NCI-H1417 (cell line): ENCODE measurements at regions not wholly inside any gene's neighbourhood (a gene's known extent, or its start where the extent isn't known, plus 50 kb on each side); places are given as distances from the start of the nearest gene placed in this dataset.

ENCODE experiments used
- DNase-seq, 3 experiments: peaks; one replicate each; lab custom pipeline; 2025; lab: John Stamatoyannopoulos, UW

DNA sequence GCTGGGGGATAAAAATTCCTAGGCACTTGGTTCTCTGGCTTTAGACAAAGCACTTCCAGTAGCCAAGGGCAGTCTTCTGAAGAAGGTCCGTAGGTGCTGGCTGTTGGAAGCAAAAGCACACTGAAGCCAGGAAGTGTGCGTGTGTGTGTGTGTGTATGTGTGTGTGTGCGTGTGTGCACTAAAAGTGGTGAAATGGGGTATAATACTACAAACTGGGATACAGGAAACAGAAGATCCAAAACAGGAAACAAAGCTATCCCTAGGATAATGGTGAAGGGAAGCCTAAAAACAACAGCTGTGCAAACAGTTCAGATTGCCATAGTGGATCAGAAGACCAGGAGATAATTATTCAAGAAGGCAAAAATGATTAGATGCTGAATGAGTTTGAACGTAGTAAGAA lies 103.4 kb downstream of the IL20RB start:
- DNase-seq, result peak in 1 of 3 experiments; percentile 23

DNA sequence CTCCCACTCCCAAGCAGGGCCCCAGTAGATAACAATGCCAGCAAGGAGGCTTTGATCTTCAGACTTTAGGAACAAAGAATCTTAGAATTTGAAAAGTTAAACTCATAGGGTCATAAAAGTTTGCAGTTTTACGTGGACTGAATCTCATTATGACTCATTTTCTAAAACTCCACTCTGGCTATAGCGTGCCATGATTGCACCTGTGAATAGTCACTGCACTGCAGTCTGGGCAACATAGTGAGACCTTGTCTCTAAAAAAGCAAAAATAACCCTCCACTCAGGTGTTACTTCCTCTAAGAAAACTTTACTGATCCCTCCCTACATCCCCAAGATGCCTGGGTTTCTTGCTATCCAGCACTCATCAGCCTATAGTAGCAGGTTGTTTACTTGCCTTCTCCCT lies 104.5 kb downstream of the IL20RB start:
- no peak for DNase-seq

- no peak for DNase-seq
These were observed 107.6 kb downstream of the IL20RB start for GRCh38 chr3:137065381-137065780.

- DNase-seq, result no peak
These were observed 108.3 kb downstream of the IL20RB start for GRCh38 chr3:137066092-137066491.

- no peak for DNase-seq
These were observed 113.3 kb downstream of the IL20RB start for GRCh38 chr3:137071104-137071503.

DNA sequence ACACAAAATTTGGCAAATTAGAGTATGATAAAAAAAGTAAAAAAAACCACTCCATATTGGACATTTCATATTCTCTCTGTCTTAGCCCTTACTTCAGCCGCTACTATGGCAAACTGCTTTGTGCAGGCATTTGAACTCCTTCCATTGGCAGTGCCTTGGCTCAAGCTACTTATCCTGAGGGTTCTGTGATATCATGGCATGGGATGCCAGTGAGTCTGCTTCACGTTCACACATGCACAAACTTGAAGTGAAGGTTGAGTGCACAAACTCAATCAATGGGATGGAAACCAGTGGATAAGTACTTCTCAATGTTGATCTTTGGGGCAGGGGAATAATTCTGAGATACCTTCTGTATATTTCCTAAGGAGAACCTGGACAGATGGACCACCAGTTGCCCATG lies 117.2 kb downstream of the IL20RB start:
- DNase-seq, result no peak

- DNase-seq, result no peak
These were observed 120.3 kb downstream of the IL20RB start for GRCh38 chr3:137078040-137078439.

DNA sequence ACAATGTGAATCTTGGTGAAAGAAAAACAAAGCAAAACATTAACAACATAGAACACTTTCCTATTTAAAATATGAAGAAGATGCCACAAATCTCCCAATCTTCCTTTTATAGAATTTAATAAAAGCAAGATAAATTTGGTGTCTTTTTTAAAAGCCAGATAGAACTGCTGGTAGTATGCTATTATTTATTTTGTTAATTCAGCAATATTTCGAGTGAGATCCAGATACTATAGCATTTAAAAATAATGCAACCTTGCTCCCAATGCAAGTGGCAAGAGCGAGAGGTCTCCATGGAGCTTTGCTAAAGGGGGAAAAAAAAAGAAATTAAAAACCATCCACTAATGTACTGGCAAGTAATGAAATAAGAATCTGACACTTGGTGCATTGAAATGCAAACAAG lies 121.8 kb downstream of the IL20RB start:
- no peak for DNase-seq

DNA sequence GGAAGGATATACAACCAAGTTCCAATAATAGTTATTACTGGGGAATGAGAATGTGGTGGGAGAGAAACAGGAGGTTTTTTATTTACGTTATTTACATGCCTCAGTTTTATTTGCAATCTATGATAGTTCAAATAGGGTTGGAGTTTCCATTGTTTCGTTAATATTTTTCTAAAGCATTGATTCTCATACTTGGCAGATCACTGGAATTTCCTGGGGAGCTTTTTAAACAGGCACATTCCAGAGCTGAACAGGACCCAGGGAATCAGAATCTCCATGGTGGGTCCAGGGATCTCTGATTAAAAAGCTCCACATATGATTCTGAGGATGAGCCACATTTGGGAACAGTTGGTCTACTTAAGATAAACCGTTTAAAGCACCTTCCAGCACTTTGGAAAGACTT lies 123.9 kb downstream of the IL20RB start:
- DNase-seq, result no peak

GRCh38 chr3:137082763-137083162 lies 125.0 kb downstream of the IL20RB start:
- no peak for DNase-seq

- no peak for DNase-seq
These were observed 125.5 kb downstream of the IL20RB start for GRCh38 chr3:137083332-137083731.

- no peak for DNase-seq
These were observed 126.8 kb downstream of the IL20RB start for GRCh38 chr3:137084586-137084985.

DNA sequence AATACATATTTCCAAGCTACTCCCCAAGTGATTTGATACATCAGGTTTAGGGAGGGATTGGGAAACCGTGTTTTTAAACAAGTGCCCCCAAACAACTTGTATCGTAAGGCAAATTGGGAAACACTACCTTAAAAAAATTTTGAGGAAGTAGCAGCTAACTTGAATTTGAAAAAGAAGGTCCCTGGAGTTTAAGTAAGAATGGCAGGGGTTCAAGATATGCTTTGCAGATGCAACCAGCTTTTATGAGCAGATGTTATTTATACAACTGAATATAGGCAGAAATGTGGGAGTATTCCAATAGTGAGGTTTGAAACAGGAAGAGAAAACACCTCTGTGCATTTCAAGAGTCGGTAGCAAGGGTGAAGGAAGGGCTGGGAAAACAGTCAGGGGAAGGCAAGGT lies 139.6 kb downstream of the IL20RB start:
- DNase-seq, result no peak

DNA sequence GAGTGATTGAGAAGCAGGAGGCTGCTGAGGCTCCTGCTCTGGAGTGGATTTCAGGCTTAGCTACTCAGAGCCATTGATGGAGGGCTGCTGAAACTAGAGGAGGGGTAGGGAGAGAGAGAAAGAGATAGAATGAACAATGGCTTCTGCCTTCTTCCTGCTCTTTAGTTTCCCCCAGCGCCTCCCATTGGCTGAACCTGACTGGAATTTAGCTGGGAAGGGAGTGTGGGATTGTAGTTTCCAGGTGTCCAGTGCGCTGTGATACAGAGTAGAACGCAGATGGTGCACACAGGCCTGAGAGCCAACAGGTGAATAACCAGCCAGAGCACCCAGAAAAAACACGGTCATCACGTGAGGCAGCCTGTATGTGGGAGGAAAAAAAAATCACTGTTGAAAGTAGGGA lies 140.1 kb downstream of the IL20RB start:
- no peak for DNase-seq

GRCh38 chr3:137099364-137100219 lies 141.8 kb downstream of the IL20RB start:
- no peak for DNase-seq

DNA sequence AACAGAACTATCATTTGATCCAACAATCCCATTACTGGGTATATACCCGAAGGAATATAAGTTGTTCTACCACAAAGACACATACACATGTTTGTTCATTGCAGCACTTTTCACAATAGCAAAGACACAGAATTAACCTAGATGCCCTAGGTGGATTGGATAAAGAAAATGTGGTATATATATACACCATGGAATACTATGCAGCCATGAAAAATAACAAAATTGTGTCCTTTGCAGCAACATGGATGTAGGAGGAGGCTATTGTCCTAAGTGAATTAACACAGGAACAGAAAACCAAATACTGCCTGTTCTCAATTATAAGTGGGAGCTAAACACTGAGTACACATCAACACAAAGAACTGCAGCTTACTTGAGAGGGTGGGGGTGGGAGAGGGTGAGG lies 142.5 kb downstream of the IL20RB start:
- no peak for DNase-seq

DNA sequence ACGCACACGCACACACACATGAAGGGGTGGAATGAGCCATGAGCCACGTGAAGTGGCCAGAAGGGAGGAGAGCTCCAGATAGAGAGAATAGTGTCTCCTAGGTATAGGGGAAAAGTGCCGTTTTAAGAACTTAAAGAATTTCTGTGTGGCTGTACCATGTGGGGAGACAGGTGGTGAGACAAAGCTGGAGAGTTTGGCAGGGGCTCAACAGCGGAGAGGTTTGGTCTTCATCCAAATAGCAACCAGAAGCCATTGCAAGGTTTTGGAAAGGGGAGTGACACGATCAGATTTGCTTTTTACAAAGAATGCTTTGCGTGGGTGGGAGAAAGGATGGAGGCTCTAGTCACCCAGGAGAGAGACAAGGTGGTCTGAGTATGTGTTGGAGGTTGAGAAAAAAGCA lies 146.0 kb downstream of the IL20RB start:
- DNase-seq, result no peak

- peak; percentile 57 to 78 (median 73) for DNase-seq
These were observed 147.6 kb downstream of the IL20RB start for GRCh38 chr3:137105277-137105977.

DNA sequence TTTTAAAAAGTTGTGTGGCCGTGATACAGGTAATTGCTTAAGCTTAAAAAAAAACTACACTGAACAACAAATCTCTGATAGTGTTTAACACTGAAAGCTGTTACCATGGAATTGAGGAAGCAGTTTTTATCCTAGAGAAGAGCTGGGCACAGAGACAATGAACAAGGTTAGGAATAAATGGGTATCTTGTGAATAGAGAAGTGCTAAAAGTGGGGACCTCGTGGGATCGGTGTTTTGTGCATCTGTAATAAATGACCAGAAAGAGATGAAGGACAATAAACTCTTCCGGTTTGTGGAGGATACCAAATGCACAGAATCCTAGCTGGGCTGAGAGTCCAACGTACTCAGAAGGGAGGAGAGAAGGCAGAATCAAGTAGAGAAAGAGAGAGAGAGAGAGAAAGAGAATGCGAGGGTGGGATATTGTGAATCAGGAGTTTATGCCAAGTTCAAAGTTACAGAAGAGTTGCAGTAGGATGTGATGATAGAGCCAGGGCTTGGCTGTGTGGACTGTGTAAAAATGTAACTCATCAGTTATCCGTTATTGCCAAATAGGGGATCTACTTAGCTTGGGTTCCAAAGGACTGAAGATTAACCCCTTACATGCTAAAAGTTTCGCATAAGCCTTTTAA lies 148.9 kb downstream of the IL20RB start:
- DNase-seq, result no peak

- DNase-seq, result no peak
These were observed 151.1 kb downstream of the IL20RB start for GRCh38 chr3:137108699-137109440.

DNA sequence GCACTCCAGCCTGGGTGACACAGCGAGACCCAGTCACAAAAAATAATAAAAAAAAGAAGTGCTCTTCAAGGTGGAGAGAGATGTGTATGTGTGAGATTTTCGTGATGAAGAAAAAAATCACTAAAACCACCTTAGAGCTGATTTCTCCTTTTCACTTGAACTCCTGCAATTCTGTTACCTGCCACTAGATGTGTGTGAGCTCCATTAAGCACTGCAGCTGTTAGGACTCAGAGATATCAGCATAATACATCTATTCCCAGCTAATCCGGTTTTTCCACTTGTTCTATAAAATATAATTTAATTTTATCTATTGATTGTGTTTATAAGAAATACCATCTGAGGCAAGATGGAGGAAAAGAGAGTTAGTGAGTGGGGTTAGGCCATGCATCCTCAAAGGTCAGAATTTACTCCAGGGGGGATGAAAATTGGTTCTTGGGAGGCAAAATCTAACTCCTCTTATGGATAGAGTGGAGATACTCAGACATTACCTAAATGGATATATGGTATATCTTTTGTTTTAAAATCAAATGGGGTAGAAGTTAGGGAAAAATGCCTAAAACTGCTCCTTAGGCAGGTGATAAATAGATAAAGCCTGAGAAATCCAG lies 152.7 kb downstream of the IL20RB start:
- DNase-seq, result peak; percentile 5 to 51 (median 13)

DNA sequence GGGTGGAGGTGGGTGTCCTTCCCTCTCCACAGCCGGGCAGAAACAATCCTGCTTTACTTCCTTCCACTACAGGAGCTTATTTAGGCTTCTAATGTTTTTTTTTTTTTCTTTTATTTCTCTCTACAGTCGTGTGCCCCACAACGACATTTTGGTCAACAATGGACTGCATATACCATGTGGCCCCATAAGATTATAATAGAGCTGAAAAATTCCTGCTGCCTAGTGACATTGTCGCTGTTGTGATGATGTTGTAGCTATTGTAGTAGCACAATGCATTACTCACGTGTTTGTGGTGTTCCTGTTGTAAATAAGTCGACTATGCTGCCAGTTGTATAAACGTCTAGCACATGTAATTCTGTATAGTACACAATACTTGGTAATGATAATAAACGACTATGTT lies 153.7 kb downstream of the IL20RB start:
- no peak for DNase-seq
